GM21737 (cell line): ENCODE measurements at regions not wholly inside any gene's neighbourhood (a gene's known extent, or its start where the extent isn't known, plus 50 kb on each side); places are given as distances from the start of the nearest gene placed in this dataset.
"Not testable (repeated sequence)": the region's sequence is repeated elsewhere in the genome, so short reads cannot be mapped to it uniquely, and the experiment has no call there.

Experiments
- ATAC-seq: cut with Tn5 transposase; IDR thresholded peaks from one replicate; pipeline ENCODE4 v1.9.1; 2021; ENCODE audit warnings: mild to moderate bottlenecking, moderate library complexity; ENCODE audit not compliant: unreplicated experiment

DNA sequence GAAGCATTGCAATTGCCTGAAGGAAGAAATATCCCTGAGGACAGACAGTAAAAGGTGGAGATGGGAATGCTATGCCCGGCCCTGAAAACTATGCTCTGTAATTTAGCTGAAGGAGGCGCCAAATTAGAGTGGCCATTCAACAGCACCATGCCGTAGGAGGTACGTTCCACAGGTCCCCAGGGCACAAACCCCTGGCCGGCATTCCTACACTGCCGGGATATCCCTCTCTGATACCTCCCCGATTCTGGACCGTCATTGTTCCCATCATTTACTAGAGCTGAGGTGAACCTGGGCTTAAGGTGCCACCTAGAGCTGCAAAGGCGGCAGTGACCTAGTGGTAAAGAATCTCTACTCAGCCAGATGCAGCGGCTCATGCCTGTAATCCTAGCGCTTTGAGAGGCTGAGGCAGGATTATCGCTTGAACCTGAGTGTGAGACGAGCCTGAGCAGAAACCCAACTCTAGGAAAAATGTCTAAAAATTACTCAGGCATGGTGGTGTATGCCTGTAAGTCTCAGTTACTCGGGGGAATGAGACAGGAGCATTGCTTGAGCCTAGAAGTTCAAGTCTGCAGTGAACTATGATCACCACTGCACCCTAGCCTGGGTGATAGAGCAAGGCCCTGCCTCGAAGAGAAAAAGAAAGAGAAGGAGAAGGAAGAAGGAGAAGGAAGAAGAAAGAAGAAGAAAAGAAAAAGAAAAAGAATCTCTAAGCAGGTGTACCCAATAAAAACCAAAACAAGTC, 53.0 kb upstream of the TNKS2 start:
- no peak for ATAC-seq

DNA sequence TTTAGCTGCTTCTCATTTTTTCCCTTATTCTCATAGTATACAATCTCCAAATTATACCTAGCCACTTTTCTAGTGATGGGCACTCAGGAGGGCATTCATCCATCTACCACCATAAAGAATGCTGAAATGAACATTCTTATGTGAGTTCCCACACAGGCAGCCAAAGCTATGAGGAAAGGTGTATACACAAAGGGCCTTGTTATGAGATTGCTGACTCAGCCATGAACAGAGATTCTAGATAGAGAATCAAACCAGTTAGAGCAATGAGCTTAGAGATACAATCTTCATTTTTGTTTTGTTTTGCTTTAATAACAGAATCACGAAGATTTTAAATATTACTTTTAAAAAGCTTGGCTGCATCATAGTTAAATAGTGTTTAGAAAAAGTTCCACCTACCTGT, 54.8 kb upstream of the TNKS2 start:
- ATAC-seq = no peak

DNA sequence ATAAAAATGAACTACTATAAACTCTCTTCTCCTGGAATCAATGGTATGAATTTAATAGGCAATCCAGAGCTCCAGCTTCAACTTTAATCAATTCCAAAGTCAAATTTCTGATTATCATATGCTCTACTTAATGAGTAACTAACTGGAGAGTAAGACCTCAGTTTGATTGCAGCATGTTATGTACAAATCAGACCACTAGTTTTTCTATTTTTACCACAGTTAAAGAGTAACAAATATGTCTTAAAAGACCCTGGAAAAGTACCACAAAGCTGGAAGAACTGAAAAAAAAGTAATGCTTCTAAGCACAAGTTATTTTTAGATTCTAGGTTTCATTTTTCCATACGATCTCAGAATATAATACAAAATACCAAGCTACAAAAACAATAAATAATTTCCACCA, 56.0 kb upstream of the TNKS2 start:
- no peak for ATAC-seq

DNA sequence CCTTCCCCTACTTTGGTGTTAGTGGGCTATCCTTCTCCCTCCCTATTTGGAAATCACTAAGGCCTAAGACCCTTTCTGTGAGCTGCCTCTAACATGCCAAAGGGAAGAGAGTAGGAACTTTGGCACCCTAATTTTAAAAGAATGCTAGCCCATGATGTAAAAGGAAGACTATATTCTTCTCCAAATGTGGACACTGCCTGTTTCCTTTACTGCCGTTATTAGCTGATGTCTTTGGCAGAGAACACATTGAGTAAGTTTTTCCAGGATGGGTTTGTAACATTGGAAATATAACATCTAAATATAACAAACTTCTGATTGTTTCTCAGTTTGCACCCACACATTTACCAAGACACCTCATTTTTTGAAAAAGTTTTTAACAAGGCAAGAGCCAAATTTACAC, 56.9 kb upstream of the TNKS2 start:
- no peak for ATAC-seq

DNA sequence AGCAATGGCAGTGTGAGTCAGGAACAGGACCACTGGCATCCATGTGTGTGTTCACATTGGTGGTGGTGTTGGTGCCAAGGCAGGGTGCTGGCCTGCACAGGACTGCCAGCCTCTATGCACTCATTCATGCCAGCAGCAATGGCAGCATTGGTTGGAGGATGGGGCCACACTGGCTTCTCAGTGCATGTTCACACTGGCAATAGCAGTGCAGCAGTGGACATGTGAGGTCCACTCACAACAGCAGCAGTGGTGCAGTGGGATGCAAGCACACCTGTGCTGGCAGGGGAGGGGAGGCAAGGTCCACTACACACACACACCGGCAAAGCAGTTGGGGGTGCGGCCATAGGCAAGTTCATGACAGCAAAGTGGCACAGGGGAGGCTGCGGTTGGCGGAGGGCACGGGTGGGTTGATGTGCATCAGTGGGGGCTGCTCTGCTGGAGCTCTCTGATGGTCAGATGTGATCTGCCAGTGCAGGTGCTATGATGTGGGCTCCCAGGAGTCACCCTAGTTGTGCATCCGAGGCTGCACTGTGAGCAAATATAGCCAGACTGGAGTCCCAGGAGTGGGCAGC, 57.8 kb upstream of the TNKS2 start:
- ATAC-seq = no peak

DNA sequence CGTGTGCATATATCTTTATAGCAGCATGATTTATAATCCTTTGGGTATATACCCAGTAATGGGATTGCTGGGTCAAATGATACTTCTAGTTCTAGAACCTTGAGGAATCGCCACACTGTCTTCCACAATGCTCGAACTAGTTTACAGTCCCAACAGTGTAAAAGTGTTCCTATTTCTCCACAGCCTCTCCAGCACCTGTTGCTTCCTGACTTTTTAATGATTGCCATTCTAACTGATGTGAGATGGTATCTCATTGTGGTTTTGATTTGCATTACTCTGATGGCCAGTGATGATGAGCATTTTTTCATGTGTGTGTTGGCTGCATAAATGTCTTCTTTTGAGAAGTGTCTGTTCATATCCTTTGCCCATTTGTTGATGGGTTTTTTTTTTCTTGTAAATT, 66.0 kb upstream of the TNKS2 start:
- ATAC-seq = not testable (repeated sequence)

DNA sequence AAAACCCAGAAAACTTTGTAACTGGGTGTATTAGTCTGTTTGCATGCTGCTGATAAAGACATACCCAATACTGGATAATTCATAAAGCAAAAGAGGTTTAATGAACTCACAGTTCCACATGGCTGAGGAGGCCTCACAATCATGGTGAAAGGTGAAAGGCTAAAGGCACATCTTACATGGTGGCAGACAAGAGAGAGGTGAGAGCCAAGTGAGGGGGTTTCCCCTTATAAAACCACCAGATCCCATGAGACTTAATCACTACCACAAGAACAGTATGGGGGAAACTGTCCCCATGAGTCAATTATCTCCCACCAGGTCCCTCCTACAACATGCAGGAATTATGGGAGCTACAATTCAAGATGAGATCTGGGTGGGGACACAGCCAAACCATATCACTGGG, 68.9 kb upstream of the TNKS2 start:
- not testable (repeated sequence) for ATAC-seq

DNA sequence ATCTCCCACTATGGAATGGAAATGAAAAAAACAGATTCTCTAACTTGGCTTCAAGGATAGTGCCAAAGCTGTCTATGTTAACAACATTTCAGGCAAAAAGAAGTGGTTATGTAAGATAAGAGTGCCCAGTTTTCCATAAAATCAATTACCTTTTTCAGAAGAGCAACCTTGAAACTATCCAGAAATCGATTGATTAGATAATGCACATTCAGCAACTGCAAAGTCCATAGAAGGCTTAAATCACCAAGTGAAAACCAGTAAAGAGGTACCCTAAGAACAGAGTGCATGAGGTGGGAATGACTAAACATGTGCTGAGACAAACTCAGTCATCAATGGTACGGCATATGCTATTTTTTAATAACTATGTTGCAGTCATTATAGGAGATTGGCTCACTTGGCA, 71.9 kb upstream of the TNKS2 start:
- ATAC-seq = no peak

DNA sequence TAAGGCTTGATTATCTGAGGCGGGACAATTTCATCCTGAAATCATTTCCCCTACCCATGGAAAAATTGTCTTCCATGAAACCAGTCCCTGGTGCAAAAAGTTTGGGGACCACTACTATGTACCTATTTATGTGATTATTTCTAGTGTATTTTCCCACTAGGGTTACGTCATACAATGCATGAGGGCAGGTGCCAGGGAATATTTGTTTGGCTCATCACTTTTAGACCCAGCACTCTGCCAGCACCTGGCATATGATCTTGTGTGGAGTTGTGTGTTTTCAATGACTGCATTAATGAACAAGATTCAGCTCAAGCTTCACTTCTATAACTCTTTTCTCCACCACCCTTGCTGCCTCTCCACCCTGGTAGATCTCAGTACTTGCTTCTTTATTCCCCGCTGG, 73.3 kb upstream of the TNKS2 start:
- ATAC-seq = no peak

DNA sequence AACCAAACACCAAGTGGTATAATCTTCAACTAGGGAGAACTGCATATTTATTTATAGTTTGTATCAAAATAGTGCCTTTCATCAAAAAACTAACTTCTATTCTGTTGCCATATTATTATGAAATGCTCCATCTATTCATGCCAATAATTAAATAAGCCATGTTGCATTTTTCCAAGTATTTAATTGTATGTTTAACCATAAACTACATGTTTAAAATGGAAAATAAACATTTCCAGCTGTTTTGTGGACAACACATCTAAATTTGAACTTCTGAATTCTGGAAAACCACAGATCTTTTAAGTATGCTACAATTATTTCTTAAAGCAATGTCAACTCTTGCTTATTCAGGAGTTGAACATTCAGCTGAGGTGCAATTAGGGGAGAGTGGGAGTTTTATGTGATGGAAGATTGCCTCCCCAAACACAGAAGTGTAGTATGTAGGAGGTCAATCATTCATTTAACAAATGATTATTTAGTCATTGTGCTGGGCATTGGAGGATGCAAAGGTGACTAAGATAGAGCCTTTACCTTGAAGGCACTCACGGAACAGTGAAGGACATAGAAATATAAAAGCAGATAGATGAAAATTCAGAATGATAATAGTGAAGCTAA, 80.7 kb upstream of the PPP1R3C start:
- no peak for ATAC-seq

DNA sequence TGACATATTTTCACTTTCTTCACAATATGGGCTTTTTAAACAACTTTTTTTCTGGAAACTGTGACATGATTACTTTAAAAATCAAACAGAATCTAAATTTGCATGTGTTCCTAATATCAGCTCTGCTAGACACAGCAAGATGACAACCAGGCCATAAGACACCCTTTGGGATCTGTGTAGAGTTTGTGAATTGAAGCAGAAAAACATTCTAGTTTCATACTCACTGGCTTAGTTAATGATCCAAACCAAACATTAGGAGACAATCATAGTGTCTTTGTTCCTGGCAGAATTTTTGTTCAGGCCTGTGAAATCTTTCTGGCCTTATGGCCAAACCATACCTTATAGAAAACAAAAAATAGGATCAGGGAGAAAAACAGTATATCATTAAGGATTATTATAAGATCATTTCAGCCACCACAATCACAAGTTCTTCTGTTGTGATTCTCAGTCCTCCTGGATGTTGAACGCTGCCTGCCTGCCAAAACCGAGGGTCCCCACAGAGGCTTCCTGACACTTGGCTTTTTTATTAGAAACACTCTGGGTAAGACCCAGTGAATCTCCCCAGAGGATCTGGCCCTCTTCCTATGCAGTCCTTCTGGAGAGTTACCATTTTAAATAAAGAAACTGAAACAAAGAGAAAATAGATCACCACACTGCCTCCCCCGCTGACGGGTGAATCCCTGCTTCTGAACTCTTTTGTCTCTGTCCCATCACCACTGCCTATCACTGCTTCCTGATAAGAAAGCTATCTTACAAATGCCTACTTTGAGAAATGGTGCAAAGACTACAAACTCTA, 79.2 kb upstream of the PPP1R3C start:
- peak; percentile 65 for ATAC-seq

DNA sequence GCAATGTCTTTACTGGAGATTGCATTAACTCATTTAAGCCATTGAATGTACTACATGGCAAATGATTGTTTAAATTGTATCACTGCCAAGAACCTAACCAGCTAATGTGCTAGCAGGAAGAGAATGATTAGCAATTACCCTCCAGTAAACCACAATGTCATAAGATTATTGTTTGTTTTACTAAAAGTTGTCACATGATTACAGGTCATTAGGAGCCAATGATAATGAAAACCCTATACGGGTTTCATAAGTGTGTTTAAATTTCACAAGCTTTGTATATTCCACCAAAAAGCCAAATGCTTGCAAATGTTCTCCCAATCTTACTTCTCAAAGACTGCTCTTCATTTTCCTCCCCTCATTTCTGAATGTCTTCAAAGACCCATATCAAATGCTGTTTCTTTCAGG, 76.5 kb upstream of the PPP1R3C start:
- no peak for ATAC-seq

DNA sequence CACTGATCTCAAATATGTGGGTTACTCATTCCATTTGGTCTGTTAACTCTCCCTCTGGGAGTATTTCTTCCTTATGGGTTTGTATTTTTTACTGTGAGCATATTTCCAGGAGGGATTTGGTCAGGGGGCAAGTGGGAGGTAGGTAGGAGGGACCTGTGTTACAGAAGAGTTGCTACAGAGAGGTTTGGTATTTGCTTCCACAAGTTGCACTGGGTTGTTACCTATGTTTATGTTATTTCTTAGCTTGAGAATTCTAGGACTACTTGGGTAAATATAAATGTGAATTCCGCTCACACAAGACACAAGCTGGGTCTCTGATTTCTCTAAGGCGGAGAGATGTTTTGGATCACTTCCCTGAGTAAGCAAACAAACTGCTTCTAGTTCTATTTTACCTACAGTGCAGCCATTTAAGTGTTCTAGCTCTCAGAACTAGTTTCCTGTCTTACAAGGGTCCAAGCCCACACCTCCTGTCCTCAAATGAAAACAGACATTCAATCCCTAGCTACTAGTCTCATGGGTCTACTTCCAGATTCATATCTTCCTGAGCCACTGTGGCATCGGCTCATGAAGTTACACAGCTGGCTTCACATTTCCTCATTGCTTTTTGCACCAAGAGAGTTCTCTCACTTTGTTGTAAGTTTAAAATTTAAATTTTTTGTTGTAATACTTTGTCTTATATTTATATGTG, 75.4 kb upstream of the PPP1R3C start:
- ATAC-seq = no peak

DNA sequence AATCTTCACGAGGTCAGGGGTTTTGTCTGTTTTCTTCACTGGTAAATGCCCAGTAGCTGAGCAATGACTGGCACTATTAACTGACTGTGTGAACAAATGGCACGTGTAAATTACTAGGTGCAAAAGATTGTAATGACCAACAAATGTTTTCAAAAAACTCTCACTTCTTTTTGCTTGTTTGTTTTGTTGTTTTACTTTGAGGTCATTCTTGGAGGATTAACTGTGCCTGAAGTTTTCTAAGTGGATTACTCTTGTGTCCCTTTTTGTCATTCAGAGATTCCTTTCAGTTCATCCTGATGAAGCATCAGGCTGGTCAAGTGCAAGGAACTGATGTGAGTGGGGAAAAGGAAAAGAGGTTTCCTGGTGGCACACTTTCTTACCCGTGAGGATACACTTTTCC, 74.4 kb upstream of the PPP1R3C start:
- ATAC-seq = no peak

DNA sequence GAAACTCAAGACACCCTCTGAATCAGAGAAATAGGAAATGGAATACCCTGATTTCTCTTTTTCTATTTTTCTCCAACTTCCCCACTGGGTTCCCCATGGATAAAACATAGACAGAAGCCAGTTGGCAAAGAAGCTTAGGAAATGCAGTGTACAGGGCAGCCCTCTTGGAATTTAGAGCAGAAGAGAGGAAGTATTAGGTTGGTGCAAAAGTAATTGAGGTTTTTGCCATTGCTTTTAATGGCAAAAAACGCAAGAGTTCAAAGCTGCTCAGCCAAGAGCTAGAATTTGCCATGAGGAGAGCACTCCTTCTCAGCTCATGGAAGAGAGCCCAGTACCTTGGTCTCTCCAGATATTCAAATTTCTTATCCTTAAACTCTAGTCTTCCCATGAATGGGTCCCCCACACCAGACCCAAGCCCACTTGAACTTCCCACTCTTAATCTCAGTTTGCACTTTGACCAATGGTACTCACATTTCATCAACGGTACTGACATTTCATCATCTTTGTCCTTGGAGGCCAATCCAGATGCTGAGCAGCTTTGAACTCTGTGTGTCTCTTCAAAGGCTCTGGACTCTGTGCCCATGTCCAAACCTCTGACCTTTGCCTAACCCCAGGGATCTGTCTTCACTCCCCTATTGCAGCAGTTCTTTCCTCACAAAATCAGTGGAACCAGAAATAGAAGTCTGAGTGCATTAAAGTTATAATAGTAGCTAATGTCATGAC, 73.2 kb upstream of the PPP1R3C start:
- ATAC-seq = no peak

DNA sequence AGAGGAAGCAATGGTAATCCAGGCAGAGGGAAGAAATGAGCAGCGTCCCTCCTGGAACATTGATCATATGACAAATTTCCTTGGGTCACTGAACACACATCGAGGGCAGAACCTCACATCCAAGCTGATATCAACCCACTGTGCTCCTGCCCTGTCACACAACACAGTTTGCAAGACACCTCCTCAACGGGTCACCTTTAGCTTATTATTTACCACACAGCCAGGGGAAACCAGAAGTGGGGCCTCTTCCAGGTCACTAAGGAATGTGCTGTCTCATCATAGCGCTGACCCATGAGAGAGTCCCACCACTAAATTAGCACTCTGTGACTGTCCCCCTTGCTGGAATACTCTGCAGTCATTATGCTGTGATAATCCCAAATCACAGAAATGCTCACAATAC, 69.7 kb upstream of the PPP1R3C start:
- ATAC-seq = no peak

DNA sequence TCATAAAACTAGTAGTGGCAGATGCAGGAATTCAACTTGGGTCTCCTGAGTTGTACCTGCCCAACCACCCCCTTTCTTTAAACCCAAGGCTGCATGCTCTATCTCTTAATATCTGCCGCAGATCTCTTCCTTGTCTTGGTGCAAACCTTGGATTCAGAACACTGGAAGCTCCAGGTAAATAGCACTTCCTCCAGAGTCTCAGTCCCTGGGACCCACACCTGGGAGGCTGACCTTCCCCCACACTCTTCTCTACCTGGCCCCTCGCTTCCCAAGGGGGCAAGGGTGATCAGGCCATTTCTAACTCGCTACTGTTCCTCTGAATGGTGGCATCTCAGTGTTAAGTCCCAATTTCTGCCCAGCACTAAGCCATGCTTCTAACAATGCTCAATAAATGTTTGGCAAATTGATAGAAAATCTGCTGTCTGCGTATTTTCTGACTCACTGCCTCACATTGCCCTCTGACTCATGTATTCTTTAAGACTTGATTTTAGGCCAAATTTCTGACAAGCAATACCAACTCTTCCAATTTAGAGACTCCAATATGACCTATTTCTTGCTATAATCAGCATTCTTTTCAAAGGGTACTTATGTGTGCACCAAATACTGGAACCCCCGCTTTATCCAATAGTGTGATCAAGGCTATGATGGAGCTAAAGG, 68.0 kb upstream of the PPP1R3C start:
- ATAC-seq = no peak

DNA sequence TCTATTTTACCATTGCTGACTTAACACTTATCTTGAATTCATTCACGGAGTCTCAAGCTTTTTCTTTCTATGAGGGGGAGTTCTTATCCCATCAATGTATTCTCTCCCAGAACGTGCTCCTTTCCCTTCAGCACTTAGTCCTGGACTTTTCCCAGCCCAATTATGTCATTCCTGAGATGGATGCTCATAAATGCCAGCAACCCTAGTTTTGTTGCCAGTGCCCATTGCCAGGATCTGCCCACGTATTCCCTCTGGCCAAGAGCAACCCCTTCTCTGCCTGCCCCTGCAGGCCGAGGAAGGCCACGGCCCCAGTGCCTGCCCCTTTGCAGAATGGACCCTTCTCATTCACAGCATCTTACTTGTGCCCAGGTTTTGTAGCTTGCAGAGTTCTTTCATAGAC, 67.4 kb upstream of the PPP1R3C start:
- ATAC-seq = no peak

DNA sequence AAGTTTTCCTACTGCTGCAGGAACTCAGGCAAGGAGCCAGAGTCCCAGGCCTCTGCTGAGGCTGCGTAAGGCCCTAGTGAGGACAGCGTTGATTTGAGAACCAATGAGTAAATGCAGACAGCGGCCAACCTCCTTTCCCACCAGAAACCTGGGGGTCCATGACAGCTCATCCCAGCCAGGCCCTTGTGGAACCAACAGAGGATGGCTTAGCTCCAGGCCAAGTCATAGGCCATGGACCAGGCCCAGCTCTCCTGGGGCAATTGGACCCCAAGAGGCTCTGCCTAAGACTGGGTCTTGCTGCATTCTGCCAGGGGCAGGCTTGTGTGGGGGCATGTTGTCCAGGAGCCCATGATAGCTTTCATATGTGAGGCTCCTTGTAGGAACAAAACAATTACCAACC, 65.4 kb upstream of the PPP1R3C start:
- no peak for ATAC-seq

DNA sequence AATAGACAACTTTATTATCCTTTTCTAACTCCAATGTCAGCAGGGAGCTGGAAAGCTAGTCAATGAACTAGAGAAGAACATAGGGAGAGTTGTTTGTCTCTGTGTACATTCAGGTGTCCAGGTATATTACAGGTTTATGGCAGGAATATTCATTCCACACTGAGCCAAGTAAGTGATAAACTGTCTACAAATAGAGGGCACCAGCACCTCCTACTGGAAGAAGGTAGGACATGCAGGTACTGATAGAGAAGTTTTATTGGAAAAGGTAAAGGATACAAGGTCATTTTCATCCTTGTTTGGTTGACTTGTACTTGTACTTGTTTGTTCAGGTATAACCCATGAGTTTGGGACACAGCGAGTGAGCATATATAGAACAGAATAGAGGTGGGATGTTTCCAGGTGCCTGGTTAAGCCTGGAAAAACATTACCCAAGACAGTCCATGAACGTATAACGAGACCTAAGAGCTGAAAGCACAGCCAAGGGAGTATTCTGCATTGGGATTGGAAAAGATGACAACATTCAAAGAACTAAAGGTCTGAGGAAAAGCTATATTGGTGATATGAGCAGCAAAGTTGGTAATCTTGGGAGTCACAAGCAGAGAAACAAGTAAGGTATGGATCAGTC, 61.4 kb upstream of the PPP1R3C start:
- no peak for ATAC-seq
